SK-N-MC (cell line): ENCODE measurements at regions not wholly inside any gene's neighbourhood (a gene's known extent, or its start where the extent isn't known, plus 50 kb on each side); places are given as distances from the start of the nearest gene placed in this dataset.

Experiments
- EZH2 ChIP-seq: fragments of 200-600 bp; sonication (generic); IDR thresholded peaks from one replicate; pipeline ENCODE4 v1.6.1; 2017; ENCODE audit warnings: antibody characterized with exemption
- FOXP2 ChIP-seq: optimal IDR thresholded peaks from 2 replicates; pipeline ENCODE3; 2011; ENCODE audit warnings: mild to moderate bottlenecking, moderate library complexity; ENCODE audit not compliant: insufficient read depth; ENCODE audit errors: extremely low read length, control extremely low read depth
- POLR2AphosphoS5 ChIP-seq: IDR thresholded peaks from 2 replicates; pipeline ENCODE4 v1.6.1; 2012; ENCODE audit warnings: mild to moderate bottlenecking, low read depth, low read length, borderline replicate concordance

GRCh38 chr6:14501914-14502313 lies 384.3 kb downstream of the CD83 start:
- TF ChIP-seq EZH2, result no peak
- TF ChIP-seq POLR2AphosphoS5, result no peak
- TF ChIP-seq FOXP2, result no peak
